DND-41 (cell line): ENCODE measurements at regions not wholly inside any gene's neighbourhood (a gene's known extent, or its start where the extent isn't known, plus 50 kb on each side); places are given as distances from the start of the nearest gene placed in this dataset.

Source experiments
- CTCF ChIP-seq: IDR thresholded peaks from 2 replicates; pipeline ENCODE4 v1.5.1; 2012; ENCODE audit warnings: borderline replicate concordance, low read length, moderate library complexity, mild to moderate bottlenecking; ENCODE audit not compliant: poor library complexity, severe bottlenecking; ENCODE audit errors: extremely low read depth
- EZH2 ChIP-seq: IDR thresholded peaks from 3 replicates; pipeline ENCODE4 v1.6.1; 2012; ENCODE audit warnings: borderline replicate concordance, low read depth, mild to moderate bottlenecking, moderate library complexity, low read length, inconsistent platforms; ENCODE audit not compliant: severe bottlenecking

GRCh38 chrX:97895751-97896150, 1012.0 kb downstream of the RPA4 start:
- TF ChIP-seq CTCF: no peak
- no peak for TF ChIP-seq EZH2
